ENCODE measurements at regions not wholly inside any gene's neighbourhood (a gene's known extent, or its start where the extent isn't known, plus 50 kb on each side); places are given as distances from the start of the nearest gene placed in this dataset.

DNA sequence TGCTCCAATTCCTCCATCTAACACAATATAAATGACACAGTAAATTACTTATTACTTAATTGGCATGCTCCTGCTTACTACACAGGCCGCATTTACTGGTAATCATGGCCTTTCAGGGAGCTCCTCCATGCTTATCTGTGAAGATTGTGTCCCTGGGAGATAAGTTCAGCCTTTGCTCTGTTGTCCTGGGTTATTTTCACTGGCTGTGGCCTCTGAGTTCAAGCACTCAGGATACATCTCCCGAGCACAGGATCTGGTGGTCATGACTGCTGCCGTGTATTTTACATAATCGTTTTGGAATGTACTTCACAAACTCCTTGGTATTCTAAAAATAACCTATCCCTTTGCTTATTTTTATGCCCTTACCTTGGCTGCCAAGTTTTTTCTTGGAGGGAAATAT, 215.7 kb downstream of the ICE1 start:
- TF ChIP-seq, protein P1, sequence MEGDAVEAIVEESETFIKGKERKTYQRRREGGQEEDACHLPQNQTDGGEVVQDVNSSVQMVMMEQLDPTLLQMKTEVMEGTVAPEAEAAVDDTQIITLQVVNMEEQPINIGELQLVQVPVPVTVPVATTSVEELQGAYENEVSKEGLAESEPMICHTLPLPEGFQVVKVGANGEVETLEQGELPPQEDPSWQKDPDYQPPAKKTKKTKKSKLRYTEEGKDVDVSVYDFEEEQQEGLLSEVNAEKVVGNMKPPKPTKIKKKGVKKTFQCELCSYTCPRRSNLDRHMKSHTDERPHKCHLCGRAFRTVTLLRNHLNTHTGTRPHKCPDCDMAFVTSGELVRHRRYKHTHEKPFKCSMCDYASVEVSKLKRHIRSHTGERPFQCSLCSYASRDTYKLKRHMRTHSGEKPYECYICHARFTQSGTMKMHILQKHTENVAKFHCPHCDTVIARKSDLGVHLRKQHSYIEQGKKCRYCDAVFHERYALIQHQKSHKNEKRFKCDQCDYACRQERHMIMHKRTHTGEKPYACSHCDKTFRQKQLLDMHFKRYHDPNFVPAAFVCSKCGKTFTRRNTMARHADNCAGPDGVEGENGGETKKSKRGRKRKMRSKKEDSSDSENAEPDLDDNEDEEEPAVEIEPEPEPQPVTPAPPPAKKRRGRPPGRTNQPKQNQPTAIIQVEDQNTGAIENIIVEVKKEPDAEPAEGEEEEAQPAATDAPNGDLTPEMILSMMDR (conservative IDR thresholded peaks at IDR 0.05 in 1 of 2, IDR thresholded peaks at IDR 0.05 in 1 of 2; ENCODE audit: extremely low read depth in 1 of 2, insufficient read depth in 1 of 2, low read depth in 1 of 2, low read length in 2 of 2): no peak
- no peak for TF ChIP-seq EZH2 (IDR thresholded peaks at IDR 0.05; ENCODE audit: borderline replicate concordance, low read length)

Data from mammary epithelial cell (primary cell).